Transverse colon (tissue), 4 donors: ENCODE measurements at regions not wholly inside any gene's neighbourhood (a gene's known extent, or its start where the extent isn't known, plus 50 kb on each side); places are given as distances from the start of the nearest gene placed in this dataset.

ENCODE experiments used
- DNase-seq: peaks from one replicate; pipeline ENCODE4 v3.0.0-alpha.2; 2019
- H3K27ac ChIP-seq, 4 donors: fragments of 200-600 bp; sonication (generic); 2 replicates each; pipeline ENCODE4 v1.5.1; 2016 to 2018; ENCODE audit warnings: inconsistent platforms in 4 of 4
- H3K27me3 ChIP-seq: fragments of 200-600 bp; sonication (generic); 2 replicates; pipeline ENCODE4 v1.5.1; 2017; ENCODE audit warnings: inconsistent platforms
- H3K36me3 ChIP-seq, 4 donors: fragments of 200-600 bp; sonication (generic); 2 replicates each; pipeline ENCODE4 v1.5.1; 2017 to 2019; ENCODE audit warnings: inconsistent platforms in 4 of 4
- H3K4me1 ChIP-seq, 4 donors: fragments of 200-600 bp; sonication (generic); 2 replicates each; pipeline ENCODE4 v1.5.1; 2017 to 2020; ENCODE audit warnings: inconsistent platforms in 4 of 4
- H3K4me3 ChIP-seq, 4 donors: fragments of 200-600 bp; sonication (generic); 1 replicate in 1 of 4; 2 replicates in 3 of 4; pipeline versions ENCODE4 v1.5.1 to v1.6.1; 2017 to 2019; ENCODE audit warnings: inconsistent platforms in 4 of 4
- H3K9me3 ChIP-seq, 2 donors: fragments of 200-600 bp; sonication (generic); 2 replicates each; pipeline ENCODE4 v1.5.1; 2017 to 2019; ENCODE audit warnings: inconsistent platforms in 2 of 2
- EP300 ChIP-seq: sonication (generic); formaldehyde crosslinking; IDR thresholded peaks from one replicate; pipeline ENCODE4 v1.6.1; 2017; ENCODE audit warnings: antibody characterized with exemption, low read depth
- POLR2A ChIP-seq: fragments of 450-650 bp; IDR thresholded peaks from one replicate; pipeline ENCODE4 v1.6.1; 2016; ENCODE audit warnings: antibody characterized with exemption, mild to moderate bottlenecking, moderate library complexity
- POLR2AphosphoS5 ChIP-seq, 3 donors: sonication (generic); formaldehyde crosslinking; IDR thresholded peaks; one replicate each; pipeline ENCODE4 v1.6.1; 2016; ENCODE audit warnings: antibody characterized with exemption in 3 of 3
- WGBS, 2 donors: methylation state at CpG; one replicate each; pipeline ENCODE4 v1.1.5; 2018; ENCODE audit warnings: low coverage in 1 of 2; 5-methylcytosine and 5-hydroxymethylcytosine counted together
- in situ Hi-C, 4 donors: fragments of 200-750 bp; cut with MboI; loops; one replicate each; pipeline versions ENCODE4 v1.15.0 to v1.15.1; 2017; ENCODE audit warnings: low sequenced_read_pairs in 3 of 4, low pct_ligation_motif_present in 1 of 4, low pct_unique_long_range_greater_than_20kb in 1 of 4
- intact Hi-C: fragments of 100-400 bp; cut with DNase I; formaldehyde crosslinking; loops from one replicate; pipeline ENCODE4 v1.15.1; 2023; ENCODE audit warnings: low total_unique reads
- TF ChIP-seq, protein P1 (sequence below), 5 experiments: fragments of 200-600 bp in 3 of 5; fragments of 450-650 bp in 2 of 5; sonication (generic) in 3 of 5; IDR thresholded peaks; 1 replicate in 2 of 5; 2 replicates in 3 of 5; pipeline ENCODE4 v1.5.1; 2016 to 2017; ENCODE audit warnings: antibody characterized with exemption in 5 of 5, inconsistent platforms in 3 of 5, mild to moderate bottlenecking in 2 of 5, moderate library complexity in 1 of 5

GRCh38 chr10:111234234-111234913 is 157.5 kb downstream of the ADRA2A start:
- WGBS, 2 donors: 78 to 83% methylated on average over 5 of the region's 5 CpGs
- no peaks in the 10 kb centered on the region for H3K36me3 ChIP-seq
- no peaks in the 10 kb centered on the region for H3K4me1 ChIP-seq
- TF ChIP-seq, protein P1, sequence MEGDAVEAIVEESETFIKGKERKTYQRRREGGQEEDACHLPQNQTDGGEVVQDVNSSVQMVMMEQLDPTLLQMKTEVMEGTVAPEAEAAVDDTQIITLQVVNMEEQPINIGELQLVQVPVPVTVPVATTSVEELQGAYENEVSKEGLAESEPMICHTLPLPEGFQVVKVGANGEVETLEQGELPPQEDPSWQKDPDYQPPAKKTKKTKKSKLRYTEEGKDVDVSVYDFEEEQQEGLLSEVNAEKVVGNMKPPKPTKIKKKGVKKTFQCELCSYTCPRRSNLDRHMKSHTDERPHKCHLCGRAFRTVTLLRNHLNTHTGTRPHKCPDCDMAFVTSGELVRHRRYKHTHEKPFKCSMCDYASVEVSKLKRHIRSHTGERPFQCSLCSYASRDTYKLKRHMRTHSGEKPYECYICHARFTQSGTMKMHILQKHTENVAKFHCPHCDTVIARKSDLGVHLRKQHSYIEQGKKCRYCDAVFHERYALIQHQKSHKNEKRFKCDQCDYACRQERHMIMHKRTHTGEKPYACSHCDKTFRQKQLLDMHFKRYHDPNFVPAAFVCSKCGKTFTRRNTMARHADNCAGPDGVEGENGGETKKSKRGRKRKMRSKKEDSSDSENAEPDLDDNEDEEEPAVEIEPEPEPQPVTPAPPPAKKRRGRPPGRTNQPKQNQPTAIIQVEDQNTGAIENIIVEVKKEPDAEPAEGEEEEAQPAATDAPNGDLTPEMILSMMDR (IDR thresholded peaks at IDR 0.05): no peak
- no peak for TF ChIP-seq POLR2AphosphoS5 (IDR thresholded peaks at IDR 0.05)
- TF ChIP-seq EP300: no peak
- TF ChIP-seq POLR2A: no peak
- no peak for DNase-seq
- H3K27ac ChIP-seq: no peak overlapping the region
- H3K4me3 ChIP-seq: no peak overlapping the region
- in situ Hi-C loops: no loop called here
- intact Hi-C loops: no loop called here
- no peaks in the 10 kb centered on the region for H3K9me3 ChIP-seq
- H3K27me3 ChIP-seq: no peaks in the 10 kb centered on the region

GRCh38 chr10:111234914-111235302 is 158.1 kb downstream of the ADRA2A start:
- Histone ChIP-seq H3K27ac (no peak overlapping the region), H3K4me1 (no peaks in the 10 kb centered on the region), H3K4me3 (no peak overlapping the region), H3K36me3 (no peaks in the 10 kb centered on the region), H3K9me3 (no peaks in the 10 kb centered on the region), H3K27me3 (no peaks in the 10 kb centered on the region)
- TF ChIP-seq, protein P1 (IDR thresholded peaks at IDR 0.05): no peak
- no peak for TF ChIP-seq POLR2AphosphoS5 (IDR thresholded peaks at IDR 0.05)
- TF ChIP-seq EP300: no peak
- no peak for TF ChIP-seq POLR2A
- intact Hi-C loops: no loop called here
- in situ Hi-C loops: no loop called here
- 66 to 88% methylated on average over 1 to 2 of the region's 2 CpGs for WGBS, 2 donors
- no peak for DNase-seq

DNA sequence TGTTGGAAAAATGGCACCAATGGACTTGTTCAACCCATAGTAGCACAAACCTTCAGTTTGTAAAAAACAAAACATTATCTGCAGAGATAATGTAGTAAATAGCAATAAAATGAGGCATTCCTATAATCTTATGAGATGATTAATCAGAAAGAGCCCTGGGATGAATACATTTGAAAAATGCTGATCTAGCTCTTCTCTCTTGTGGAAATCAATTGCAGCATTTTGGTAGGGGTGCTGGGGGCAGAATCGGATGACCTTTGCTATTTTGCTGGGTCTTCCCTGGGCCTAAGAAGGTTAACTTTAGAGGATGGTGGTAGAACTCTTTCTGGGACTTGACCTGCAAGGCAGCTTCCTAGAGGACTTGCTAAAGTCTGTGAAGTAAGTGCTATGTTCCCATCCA is 163.5 kb downstream of the ADRA2A start:
- Histone ChIP-seq H3K4me1 (no peaks in the 10 kb centered on the region), H3K36me3 (no peaks in the 10 kb centered on the region), H3K9me3 (no peaks in the 10 kb centered on the region), H3K27ac (no peak overlapping the region), H3K4me3 (no peak overlapping the region), H3K27me3 (no peaks in the 10 kb centered on the region)
- in situ Hi-C loops: no loop called here
- DNase-seq: no peak
- TF ChIP-seq POLR2A: no peak
- TF ChIP-seq POLR2AphosphoS5 (IDR thresholded peaks at IDR 0.05): no peak
- TF ChIP-seq EP300: no peak
- TF ChIP-seq, protein P1 (IDR thresholded peaks at IDR 0.05): no peak
- WGBS, 2 donors: 79 to 88% methylated on average over 1 of the region's 1 CpG
- intact Hi-C loops: no loop called here

DNA sequence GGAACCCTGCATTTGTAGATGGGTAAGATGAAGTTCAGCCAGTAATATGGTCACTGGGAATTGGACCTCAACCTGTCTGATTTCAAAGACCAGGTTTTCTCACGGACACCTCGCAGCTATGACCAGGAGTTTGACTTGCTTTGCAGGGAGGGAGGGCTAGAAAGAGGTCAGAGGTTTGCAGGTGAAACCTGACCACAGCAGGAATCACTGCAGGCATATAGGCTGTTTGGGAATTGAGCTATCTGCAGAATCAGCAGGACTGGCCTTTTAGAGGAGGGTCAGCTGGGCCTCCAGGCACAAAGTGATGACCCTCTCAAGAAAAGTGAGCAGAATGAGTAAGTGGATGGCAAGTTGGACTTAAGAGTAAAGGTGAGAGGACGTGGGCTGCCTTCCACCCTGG is 166.3 kb downstream of the ADRA2A start:
- 44 to 57% methylated on average over 2 to 3 of the region's 3 CpGs for WGBS, 2 donors
- H3K4me3 ChIP-seq: no peak overlapping the region
- in situ Hi-C loops (no loop called here), intact Hi-C loops (no loop called here)
- no peak for TF ChIP-seq POLR2AphosphoS5 (IDR thresholded peaks at IDR 0.05)
- TF ChIP-seq POLR2A: no peak
- no peak for TF ChIP-seq EP300
- TF ChIP-seq, protein P1 (IDR thresholded peaks at IDR 0.05): no peak
- H3K27ac ChIP-seq: no peak overlapping the region
- H3K27me3 ChIP-seq: no peaks in the 10 kb centered on the region
- H3K4me1 ChIP-seq: no peaks in the 10 kb centered on the region
- H3K36me3 ChIP-seq: no peaks in the 10 kb centered on the region
- H3K9me3 ChIP-seq: no peaks in the 10 kb centered on the region
- DNase-seq: no peak
